Adipocyte (in vitro differentiated cells): ENCODE measurements at regions not wholly inside any gene's neighbourhood (a gene's known extent, or its start where the extent isn't known, plus 50 kb on each side); places are given as distances from the start of the nearest gene placed in this dataset.

Experiments
- DNase-seq: peaks from one replicate; pipeline ENCODE4 v3.0.0-alpha.2; 2015; ENCODE audit warnings: low read depth
- H3K27me3 ChIP-seq: replicated peaks from 2 replicates; pipeline ENCODE4 v1.7.0; 2013; ENCODE audit warnings: mild to moderate bottlenecking, low read length, moderate library complexity; ENCODE audit not compliant: control insufficient read depth, insufficient read depth
- H3K36me3 ChIP-seq: 2 replicates; pipeline ENCODE4 v1.7.0; 2013; ENCODE audit warnings: low read length, mild to moderate bottlenecking, moderate library complexity; ENCODE audit not compliant: control insufficient read depth, insufficient read depth, severe bottlenecking
- H3K4me1 ChIP-seq: 2 replicates; pipeline ENCODE4 v1.7.0; 2013; ENCODE audit warnings: mild to moderate bottlenecking, low read length, moderate library complexity; ENCODE audit not compliant: control insufficient read depth, insufficient read depth
- H3K4me3 ChIP-seq: 2 replicates; pipeline ENCODE4 v1.7.0; 2013; ENCODE audit warnings: mild to moderate bottlenecking, low read length, moderate library complexity
- H3K9ac ChIP-seq: 2 replicates; pipeline ENCODE4 v1.7.0; 2013; ENCODE audit warnings: mild to moderate bottlenecking, low read length, moderate library complexity
- H3K9me3 ChIP-seq: 2 replicates; pipeline ENCODE4 v1.7.0; 2013; ENCODE audit warnings: mild to moderate bottlenecking, low read length, moderate library complexity; ENCODE audit not compliant: control insufficient read depth

DNA sequence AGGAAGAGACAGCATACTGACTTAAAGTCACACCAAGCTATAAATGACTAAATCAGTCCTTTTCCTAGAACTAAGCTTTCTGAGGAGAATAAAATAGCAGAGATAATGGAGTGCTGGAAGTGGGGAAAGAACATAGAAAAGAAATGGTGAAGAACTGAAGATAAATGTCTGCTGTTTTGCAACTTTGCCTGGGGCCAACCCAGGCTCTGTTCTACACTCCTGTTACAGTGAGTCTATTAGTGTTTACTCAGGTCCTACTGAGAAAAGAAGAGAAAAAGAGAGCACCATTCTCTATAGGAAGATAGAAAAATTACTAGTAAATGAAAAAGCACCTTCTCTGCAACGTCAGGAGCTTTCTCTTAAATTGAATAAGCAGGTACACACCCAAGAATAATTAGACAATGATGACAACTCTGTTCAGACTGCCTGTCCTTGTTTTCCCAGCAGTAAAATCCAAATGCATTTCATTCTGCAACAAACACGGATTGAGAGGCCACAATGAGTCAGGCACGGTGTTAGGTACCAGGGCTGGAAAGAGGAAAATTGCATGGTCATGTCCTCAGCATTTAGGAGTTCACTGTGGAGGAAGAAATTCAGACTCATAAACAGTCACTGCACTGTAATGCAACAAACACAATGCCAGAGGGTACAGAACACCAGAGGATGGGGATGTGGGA lies 139.4 kb upstream of the CAMK1G start:
- Histone ChIP-seq H3K36me3 (no peaks in the 10 kb centered on the region), H3K4me1 (no peaks in the 10 kb centered on the region), H3K9me3 (peaks cover 4% of the 10 kb centered on the region), H3K27me3 (peaks cover 5% of the 10 kb centered on the region), H3K9ac (no peak overlapping the region), H3K4me3 (no peak overlapping the region)
- DNase-seq, result peak; percentile 17

DNA sequence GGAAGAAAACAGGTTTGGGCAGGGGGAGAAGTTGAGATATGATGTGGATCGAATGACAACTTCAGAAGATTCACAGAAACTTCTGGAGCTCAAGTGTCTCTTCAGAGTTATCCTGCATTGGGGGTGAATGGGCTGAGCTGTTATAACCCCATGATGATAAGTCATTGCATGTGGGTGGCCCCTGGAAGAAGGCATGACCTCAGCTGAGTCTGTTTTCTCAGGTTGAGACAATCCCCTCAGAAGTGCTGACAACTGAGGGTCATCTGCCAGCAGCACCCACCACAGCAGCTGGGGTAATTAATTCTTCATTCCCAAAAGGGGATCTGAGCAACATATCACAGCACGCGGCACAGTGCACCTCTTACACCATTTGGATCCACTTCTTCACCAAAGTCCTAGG lies 138.6 kb upstream of the CAMK1G start:
- Histone ChIP-seq H3K36me3 (no peaks in the 10 kb centered on the region), H3K9me3 (peaks cover under 1% of the 10 kb centered on the region)

DNA sequence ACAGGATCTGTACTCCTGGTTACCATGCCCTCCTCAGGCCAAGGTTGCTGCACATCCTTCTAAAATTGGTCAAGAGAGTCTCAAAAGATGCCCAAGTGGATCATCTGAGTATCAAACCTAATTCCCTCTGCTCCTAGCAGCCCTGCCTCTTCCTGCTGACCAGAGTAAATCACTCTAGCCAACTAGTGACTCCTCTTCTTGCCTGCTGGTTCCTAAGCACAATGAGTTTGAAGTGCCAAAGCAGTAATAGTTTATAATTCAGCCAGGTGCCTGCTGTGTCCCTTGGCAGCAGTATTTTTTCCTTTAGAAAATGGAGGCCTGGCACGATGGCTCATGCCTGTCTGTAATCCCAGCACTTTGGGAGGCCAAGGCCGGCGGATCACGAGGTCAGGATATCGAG lies 137.9 kb upstream of the CAMK1G start:
- Histone ChIP-seq H3K27me3 (peaks cover 5% of the 10 kb centered on the region), H3K4me3 (no peak overlapping the region), H3K36me3 (no peaks in the 10 kb centered on the region), H3K4me1 (no peaks in the 10 kb centered on the region), H3K9me3 (no peaks in the 10 kb centered on the region), H3K9ac (no peak overlapping the region)
- no peak for DNase-seq

More for the DNA sequence above, 138.6 kb upstream of the CAMK1G start:
- Histone ChIP-seq H3K4me1 (no peaks in the 10 kb centered on the region), H3K9ac (no peak overlapping the region), H3K27me3 (peaks cover 5% of the 10 kb centered on the region), H3K4me3 (no peak overlapping the region)
- no peak for DNase-seq

DNA sequence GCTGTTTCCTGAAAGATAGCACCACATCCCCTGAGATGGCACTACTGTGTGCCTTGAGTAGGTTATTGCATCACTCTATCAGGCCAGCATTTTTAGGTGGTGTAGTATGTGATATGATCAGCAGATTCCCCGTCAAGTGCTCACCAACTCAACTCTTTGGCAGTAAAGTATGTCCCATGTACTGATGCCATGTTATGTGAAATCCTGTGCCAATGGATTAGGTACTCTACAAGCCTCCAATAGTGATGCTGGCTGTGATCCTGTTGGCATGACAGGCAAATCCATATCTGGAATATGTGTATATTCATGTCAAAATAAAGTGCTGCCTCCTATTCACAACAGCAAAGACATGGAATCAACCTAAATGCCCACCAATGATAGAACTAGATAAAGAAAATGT lies 137.2 kb upstream of the CAMK1G start:
- H3K36me3 ChIP-seq, result no peaks in the 10 kb centered on the region
- H3K4me1 ChIP-seq, result no peaks in the 10 kb centered on the region
- H3K9me3 ChIP-seq, result no peaks in the 10 kb centered on the region
- no peak for DNase-seq
- H3K27me3 ChIP-seq, result peaks cover 5% of the 10 kb centered on the region
- no peak overlapping the region for H3K9ac ChIP-seq
- H3K4me3 ChIP-seq, result no peak overlapping the region

GRCh38 chr1:209454340-209454994 lies 129.0 kb upstream of the CAMK1G start:
- Histone ChIP-seq H3K4me1 (no peaks in the 10 kb centered on the region), H3K4me3 (no peak overlapping the region), H3K27me3 (peaks cover 8% of the 10 kb centered on the region), H3K9me3 (no peaks in the 10 kb centered on the region), H3K36me3 (no peaks in the 10 kb centered on the region), H3K9ac (no peak overlapping the region)
- DNase-seq, result no peak

DNA sequence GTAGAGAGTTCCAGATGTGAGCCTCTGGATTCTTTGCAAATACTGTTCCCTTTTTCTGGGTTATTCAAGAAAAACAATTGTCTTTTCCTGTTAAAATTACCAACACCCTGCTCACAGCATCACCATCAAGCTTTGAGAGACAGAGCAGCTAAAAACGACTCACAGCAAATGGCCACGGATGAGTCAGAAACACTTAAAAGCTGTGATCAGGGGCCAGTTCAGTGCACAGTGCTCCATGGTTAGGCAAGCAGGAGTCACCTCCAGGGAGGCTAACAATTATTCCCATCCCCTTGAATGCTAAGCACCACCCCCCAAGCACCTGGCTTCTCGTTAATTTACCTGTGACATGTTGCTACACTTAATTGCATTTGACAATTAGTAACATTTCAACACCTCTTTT lies 128.4 kb upstream of the CAMK1G start:
- H3K27me3 ChIP-seq, result peaks cover 8% of the 10 kb centered on the region
- no peaks in the 10 kb centered on the region for H3K9me3 ChIP-seq
- no peak for DNase-seq
- H3K4me1 ChIP-seq, result no peaks in the 10 kb centered on the region
- no peak overlapping the region for H3K4me3 ChIP-seq
- no peak overlapping the region for H3K9ac ChIP-seq
- no peaks in the 10 kb centered on the region for H3K36me3 ChIP-seq

GRCh38 chr1:209455661-209456358 lies 127.7 kb upstream of the CAMK1G start:
- DNase-seq, result no peak
- Histone ChIP-seq H3K4me3 (no peak overlapping the region), H3K4me1 (no peaks in the 10 kb centered on the region)

DNA sequence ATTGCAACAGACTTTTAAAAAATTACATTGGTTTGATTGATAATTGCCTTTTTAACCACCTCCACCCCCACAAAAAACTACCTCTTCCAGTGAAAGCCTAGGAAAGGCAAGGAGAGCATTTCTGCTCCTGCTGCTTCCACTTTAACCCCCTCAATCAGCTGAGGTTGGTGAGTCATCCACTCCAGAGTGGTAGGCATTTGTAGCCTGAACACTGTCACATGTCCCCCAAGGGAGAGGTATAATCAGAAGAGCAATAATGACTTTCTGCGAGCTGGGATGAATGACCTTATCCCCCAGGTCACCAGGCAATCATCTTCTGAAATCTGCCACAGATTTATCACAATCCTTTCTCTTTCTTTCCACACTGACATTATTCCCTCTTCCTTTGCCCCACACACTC lies 126.6 kb upstream of the CAMK1G start:
- Histone ChIP-seq H3K9me3 (peaks cover 13% of the 10 kb centered on the region), H3K9ac (no peak overlapping the region), H3K36me3 (no peaks in the 10 kb centered on the region), H3K27me3 (peaks cover 8% of the 10 kb centered on the region), H3K4me3 (no peak overlapping the region), H3K4me1 (no peaks in the 10 kb centered on the region)
- DNase-seq, result no peak

More at GRCh38 chr1:209455661-209456358, 127.7 kb upstream of the CAMK1G start:
- H3K27me3 ChIP-seq, result peaks cover 8% of the 10 kb centered on the region
- H3K9ac ChIP-seq, result no peak overlapping the region
- H3K36me3 ChIP-seq, result no peaks in the 10 kb centered on the region
- H3K9me3 ChIP-seq, result peaks cover 2% of the 10 kb centered on the region

DNA sequence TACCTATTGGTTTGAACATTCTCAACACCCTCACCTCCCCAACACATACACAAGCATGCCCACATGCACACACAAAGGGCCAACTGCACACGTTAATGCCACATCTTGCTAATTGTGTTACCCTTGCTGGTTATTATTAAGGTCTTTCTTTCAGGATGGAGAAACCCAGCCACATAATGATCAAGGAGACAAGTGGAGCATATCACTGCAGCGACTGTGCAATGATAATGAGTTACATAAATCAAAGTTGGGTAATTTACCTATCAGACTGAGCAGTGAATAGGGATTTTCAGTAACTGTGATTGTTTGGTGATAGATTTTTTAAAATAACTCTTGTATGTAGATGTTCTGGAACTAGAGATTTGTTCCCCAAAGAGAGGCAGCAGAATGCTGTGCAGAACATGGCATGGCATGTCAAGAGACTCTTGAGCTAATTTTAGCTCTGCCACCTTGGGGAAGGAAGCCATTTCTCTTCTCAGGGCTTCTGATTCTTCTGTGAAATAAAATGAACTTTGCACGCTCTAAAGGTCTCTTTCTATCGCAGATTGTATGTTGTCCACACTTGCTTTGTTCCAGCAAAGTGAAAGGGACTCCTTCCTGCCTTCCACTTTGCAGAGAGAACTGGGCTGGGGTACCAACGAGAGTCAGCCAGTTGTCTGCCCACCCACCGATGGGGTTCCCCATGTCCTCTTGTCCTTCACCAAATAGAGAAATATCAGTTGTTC lies 126.0 kb upstream of the CAMK1G start:
- H3K9ac ChIP-seq, result no peak overlapping the region
- DNase-seq, result no peak
- H3K36me3 ChIP-seq, result no peaks in the 10 kb centered on the region
- no peaks in the 10 kb centered on the region for H3K4me1 ChIP-seq
- H3K27me3 ChIP-seq, result peaks cover 8% of the 10 kb centered on the region
- peaks cover 20% of the 10 kb centered on the region for H3K9me3 ChIP-seq
- no peak overlapping the region for H3K4me3 ChIP-seq

DNA sequence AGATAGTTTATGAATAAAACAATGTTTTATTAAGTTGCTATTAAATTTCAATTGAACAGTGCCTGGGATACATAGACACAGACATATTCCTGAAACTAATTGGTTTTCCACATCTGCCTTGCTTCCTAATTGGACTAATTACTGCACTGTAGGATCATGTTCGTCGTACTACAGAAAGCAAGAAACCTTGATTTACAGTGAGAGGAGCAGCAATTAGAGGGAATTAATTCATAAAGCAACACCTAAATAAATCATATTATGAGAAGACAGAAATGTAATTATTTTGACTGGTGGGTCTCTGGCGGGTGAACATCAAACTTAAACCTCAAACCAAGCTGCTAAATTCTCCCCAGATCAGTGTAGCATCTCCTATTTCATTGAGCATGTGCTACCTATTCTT lies 124.6 kb upstream of the CAMK1G start:
- Histone ChIP-seq H3K4me3 (no peak overlapping the region), H3K36me3 (no peaks in the 10 kb centered on the region), H3K9ac (no peak overlapping the region), H3K4me1 (no peaks in the 10 kb centered on the region), H3K9me3 (peaks cover 30% of the 10 kb centered on the region), H3K27me3 (peaks cover 8% of the 10 kb centered on the region)
- no peak for DNase-seq

DNA sequence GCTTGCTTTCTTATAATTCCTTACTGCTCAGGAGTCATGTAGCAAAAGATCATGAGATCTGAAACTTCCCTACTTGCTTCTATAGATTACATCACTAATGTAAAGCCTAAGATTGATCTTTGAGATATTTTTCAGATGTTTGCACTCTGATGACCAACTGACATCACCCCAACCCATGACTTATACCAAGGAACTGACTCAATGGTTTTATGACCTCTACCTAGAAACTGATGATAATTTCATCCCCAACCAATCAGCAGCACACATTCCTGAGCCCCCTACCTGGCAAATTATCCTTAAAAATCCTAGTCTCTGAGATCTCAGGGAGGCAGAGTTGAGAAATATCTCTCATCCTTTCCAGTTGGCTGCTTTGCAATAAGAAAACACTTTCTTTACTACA lies 122.3 kb upstream of the CAMK1G start:
- Histone ChIP-seq H3K27me3 (peaks cover 8% of the 10 kb centered on the region), H3K4me1 (no peaks in the 10 kb centered on the region), H3K4me3 (no peak overlapping the region), H3K9ac (no peak overlapping the region), H3K36me3 (no peaks in the 10 kb centered on the region), H3K9me3 (peaks cover 30% of the 10 kb centered on the region)
- DNase-seq, result no peak
